NCI-H2029 (cell line): ENCODE measurements at regions not wholly inside any gene's neighbourhood (a gene's known extent, or its start where the extent isn't known, plus 50 kb on each side); places are given as distances from the start of the nearest gene placed in this dataset.

ENCODE experiments used
- DNase-seq: peaks from one replicate; lab custom pipeline; 2025; lab: John Stamatoyannopoulos, UW

GRCh38 chr20:60321601-60322000 is 363.4 kb downstream of the CDH26 start:
- no peak for DNase-seq

GRCh38 chr20:60326821-60327220 is 368.6 kb downstream of the CDH26 start:
- DNase-seq: no peak

DNA sequence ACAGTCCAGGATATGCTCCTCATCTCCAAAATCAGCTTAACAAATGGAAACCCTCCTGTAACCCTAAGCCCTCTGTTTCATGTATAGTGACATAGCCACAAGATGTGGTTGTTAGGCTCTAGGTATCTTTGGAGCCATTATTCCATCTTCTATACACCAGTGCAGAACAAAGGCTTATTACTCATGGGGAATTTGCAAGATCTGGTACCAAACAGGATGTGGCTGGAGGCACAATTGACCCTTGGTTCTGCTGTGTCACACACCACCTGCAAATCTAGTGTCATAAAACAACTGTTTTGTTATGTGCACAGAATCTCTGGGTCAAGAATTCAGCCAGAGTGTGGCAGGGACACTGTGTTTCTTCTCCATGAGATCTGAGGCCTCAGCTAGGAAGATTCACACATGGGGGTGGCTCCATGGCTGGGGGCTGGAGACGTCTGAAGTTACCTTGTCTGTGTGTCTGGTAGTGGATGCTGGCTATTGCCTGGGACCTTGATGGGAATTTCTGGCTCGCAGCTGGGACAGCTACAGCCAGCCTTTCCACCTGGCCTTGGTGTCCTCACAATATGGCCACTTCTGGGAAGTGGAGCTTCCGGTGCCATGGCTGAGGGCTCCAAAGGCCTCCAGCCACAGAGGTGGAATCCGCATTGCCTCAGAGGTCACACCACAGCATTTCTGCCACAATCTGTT is 369.9 kb downstream of the CDH26 start:
- no peak for DNase-seq

- DNase-seq: no peak
These were observed 372.2 kb downstream of the CDH26 start for GRCh38 chr20:60330461-60330860.

GRCh38 chr20:60331688-60332300 is 373.6 kb downstream of the CDH26 start:
- DNase-seq: no peak

DNA sequence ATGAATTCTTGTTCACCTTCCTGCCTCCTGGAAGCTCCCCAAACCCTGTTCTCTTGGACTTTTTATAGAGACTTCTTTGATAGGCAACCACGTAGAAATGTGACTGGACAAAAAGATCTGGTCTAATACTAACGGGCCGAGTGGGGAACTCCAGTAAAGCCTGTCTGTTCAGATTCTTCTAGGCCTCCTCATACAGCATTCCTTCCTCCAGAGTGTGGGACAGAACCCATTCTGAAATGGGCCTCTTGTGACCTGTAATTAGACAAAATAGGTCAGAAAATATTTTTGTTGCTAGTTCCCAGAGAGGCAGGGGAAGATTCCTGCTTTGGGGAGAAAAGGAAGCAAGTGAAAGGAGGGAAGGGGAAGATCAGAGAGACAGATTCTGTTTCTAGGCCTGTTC is 374.3 kb downstream of the CDH26 start:
- DNase-seq: no peak

- no peak for DNase-seq
These were observed 376.7 kb downstream of the CDH26 start for GRCh38 chr20:60334911-60335310.

DNA sequence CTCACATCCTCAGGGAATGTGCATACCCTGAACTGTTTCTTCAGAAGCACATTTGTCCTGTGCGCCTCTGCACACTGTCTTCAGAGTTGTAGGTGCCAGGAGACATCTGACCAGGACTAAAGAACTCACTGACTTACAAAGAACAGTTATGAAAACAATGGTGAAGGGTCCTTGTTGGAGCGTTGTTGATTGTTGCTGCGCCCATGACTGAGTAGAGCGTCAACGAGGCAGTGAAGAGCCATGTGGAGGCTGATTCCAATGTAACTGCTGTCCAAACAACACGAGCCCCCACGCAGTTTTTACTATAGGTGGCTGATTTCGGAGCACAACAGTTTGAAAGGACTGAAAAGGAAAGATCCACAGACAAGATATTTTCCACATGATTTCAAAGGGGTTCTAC is 380.3 kb downstream of the CDH26 start:
- no peak for DNase-seq

DNA sequence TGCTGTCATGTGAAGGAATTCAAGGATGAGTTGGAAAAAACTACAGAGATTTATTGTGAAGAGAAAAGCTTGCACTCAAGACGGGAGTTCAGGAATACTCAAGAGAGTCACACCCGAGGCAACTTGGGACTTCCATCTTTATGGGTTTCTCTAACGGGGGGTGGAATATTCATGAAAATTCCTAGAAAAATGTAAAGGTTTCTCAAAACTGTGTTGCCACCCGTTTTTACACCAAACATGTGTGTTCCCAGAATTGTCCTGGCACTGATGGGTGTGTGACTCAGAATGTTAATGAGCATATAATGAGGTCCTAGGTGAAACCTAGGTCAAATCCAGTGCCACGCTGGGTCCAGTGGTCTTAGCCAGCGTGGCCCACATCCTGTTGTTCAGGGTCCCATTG is 381.5 kb downstream of the CDH26 start:
- no peak for DNase-seq

GRCh38 chr20:60340232-60340631 is 382.0 kb downstream of the CDH26 start:
- no peak for DNase-seq

DNA sequence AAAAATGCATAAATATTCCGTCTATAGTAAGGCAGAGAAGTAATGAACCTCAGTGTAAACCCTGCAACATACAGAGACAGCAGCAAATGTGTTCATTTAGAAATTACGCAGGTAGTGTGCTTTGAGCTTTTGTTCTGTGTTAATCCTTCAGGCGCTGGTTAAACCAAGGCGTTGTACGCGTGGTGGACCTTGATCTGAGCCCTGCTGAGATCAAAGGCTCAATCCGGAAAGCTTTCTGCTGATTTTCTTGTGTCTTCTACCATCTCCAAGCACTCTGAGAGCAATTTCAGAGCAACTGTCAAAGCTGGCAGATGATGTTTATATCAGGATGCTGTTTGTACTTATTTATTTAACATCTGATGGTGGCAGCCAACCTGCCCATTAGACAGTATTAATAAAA is 382.8 kb downstream of the CDH26 start:
- no peak for DNase-seq

DNA sequence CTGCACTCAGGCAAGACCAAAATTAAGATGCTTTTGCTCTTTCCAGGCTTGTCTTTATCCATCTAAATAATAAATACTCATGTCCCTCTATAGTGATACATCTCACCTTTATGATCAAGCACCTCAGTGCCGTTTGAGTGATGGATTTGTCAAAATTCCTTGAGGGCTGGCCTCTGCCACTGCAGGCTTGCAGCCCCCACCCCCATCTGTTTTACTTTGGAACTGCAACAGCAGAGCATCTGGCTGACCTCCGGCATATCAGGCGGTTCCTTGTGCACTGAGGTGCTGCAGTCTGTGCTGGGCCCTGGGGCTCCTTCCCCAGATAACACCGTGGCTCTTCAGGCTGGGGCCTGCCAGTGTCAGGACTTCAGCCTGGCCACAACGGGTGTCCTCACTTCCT is 386.9 kb downstream of the CDH26 start:
- no peak for DNase-seq

- no peak for DNase-seq
These were observed 391.2 kb downstream of the CDH26 start for GRCh38 chr20:60349418-60349817.

- no peak for DNase-seq
These were observed 393.8 kb downstream of the CDH26 start for GRCh38 chr20:60352017-60352416.

DNA sequence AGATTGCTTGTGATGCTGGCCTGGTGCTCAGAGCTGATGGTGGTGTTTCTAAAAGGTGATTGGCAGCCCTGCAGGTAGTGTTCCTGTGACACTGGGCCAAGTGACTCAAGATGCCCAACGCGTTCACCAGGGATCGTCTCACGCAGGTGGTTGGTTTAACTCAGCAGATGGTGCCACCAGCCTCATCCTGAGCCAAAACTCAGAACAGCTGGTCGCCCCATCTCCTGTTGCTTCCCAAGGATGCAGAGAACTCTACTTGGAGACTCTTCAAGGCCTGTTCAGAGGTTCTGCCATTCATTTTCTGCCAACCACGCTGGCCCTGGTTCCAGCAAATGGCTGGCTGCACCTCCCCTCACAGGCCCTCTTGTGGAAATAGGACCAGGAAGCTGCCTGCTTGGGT is 394.4 kb downstream of the CDH26 start:
- no peak for DNase-seq

DNA sequence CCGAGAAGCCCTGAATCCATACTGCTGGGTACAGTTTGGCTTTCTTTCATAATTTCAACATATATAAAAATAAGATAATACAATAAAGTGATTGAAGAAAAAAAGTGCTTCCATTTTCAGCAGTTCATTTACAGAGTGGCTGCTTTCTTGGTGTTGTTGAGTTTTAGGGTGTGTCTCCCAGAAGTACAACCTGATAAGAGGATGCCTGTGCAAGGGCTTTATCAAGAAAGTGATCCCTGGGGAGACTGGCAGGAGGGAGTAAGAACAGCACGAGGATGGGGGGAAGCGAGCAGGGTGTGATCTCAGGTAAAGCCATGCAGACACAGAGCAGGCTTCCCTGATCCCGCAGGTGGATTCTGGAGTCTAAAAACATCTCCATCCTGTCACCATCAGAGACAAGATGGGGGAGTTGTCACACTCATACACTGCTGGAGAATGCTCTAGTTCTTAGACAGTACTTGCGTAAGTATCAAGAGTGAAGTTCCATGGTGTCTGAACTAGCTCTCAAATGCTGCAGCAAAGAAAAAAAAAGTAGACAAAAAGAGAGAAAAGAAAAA is 395.9 kb downstream of the CDH26 start:
- no peak for DNase-seq

- no peak for DNase-seq
These were observed 399.9 kb downstream of the CDH26 start for GRCh38 chr20:60358101-60358500.

GRCh38 chr20:60359010-60359409 is 400.8 kb downstream of the CDH26 start:
- DNase-seq: no peak

DNA sequence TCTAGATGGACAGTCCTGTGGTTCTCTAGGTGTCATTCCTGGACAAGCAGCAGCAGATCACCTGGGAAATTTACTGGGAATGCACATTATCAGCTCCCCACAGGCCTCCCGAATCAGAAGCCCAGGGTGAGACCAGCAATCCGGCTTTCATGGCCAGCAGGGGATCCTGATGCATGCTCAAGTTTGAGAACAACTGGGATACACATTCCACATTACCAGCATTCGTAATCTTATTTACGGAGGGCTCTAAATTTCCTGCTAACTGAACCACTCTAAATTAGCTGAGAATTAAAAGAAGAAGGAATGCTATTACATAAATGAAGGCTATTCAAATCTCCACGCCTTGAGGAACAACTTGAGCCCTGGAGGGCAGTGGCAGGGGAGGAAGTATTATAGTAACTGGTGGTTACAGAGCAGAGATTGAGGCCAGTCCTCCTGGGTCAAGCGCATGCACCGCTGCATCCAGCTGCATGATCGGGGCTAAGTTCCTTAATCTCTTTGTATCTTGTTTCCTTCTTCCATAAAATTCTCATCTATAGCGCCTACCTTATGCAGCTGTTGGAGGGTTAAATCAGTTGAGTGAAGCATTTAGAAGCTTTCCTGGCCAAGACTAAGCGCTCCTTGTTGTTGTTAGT is 403.7 kb downstream of the CDH26 start:
- DNase-seq: no peak

- DNase-seq: no peak
These were observed 404.3 kb downstream of the CDH26 start for GRCh38 chr20:60362531-60362930.

DNA sequence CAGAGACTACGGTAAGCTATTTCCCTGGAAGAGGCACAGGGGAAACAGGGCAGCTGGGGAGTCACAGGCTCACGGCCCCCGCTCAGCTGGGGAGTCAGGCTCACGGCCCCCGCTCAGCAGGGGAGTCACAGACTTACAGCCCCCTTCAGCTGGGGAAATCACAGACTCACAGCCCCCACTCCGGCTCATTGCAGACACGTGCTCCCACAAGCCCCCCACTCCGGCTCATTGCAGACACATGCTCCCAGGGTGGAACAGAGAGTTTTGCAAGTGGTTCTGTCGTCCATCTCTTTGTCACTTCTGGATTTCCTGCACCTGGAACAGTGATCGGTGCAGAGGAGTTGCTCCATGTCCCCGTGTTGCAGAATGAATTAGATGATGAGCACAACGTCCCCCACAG is 405.5 kb downstream of the CDH26 start:
- no peak for DNase-seq

GRCh38 chr20:60365064-60365666 is 406.9 kb downstream of the CDH26 start:
- no peak for DNase-seq

GRCh38 chr20:60365882-60366281 is 407.7 kb downstream of the CDH26 start:
- no peak for DNase-seq
